SK-N-SH (cell line): ENCODE measurements at regions not wholly inside any gene's neighbourhood (a gene's known extent, or its start where the extent isn't known, plus 50 kb on each side); places are given as distances from the start of the nearest gene placed in this dataset.

ENCODE experiments used
- GABPA ChIP-seq: IDR thresholded peaks from 2 replicates; pipeline ENCODE4 v1.4.0; 2012; ENCODE audit warnings: low read depth, mild to moderate bottlenecking
- TCF12 ChIP-seq: IDR thresholded peaks from 2 replicates; pipeline ENCODE4 v1.4.0; 2012
- TF ChIP-seq, protein P1 (sequence below): fragments of 200-600 bp; sonication (generic); IDR thresholded peaks from 2 replicates; pipeline ENCODE4 v1.6.1; 2017; ENCODE audit warnings: antibody characterized with exemption, mild to moderate bottlenecking, moderate library complexity
- TF ChIP-seq, protein P2 (sequence below): IDR thresholded peaks from 2 replicates; pipeline ENCODE4 v1.4.0; 2012; ENCODE audit warnings: low read depth

DNA sequence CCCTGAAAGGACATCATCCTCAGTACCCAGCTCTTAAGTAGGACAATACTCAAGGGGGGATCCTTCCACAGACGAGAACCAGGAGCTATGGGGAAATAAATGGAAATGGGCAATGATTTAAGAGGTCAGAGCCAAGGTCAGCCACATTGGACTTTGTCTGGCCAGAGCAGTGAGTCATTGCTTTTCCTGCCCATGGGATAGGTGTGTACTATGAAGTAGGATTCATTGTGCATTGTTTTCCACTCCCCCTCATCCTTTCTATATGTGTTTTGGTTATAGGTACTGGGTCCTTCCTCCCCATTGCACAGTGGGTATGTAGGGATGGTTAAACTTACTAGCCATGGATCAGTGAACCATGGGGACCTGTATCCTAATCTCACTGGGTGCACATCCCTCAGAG, 328.9 kb upstream of the USP25 start:
- TF ChIP-seq, protein P1, sequence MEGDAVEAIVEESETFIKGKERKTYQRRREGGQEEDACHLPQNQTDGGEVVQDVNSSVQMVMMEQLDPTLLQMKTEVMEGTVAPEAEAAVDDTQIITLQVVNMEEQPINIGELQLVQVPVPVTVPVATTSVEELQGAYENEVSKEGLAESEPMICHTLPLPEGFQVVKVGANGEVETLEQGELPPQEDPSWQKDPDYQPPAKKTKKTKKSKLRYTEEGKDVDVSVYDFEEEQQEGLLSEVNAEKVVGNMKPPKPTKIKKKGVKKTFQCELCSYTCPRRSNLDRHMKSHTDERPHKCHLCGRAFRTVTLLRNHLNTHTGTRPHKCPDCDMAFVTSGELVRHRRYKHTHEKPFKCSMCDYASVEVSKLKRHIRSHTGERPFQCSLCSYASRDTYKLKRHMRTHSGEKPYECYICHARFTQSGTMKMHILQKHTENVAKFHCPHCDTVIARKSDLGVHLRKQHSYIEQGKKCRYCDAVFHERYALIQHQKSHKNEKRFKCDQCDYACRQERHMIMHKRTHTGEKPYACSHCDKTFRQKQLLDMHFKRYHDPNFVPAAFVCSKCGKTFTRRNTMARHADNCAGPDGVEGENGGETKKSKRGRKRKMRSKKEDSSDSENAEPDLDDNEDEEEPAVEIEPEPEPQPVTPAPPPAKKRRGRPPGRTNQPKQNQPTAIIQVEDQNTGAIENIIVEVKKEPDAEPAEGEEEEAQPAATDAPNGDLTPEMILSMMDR = no peak
- TF ChIP-seq, protein P2, sequence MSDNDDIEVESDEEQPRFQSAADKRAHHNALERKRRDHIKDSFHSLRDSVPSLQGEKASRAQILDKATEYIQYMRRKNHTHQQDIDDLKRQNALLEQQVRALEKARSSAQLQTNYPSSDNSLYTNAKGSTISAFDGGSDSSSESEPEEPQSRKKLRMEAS = no peak
- TF ChIP-seq TCF12 (no peak), GABPA (no peak)
